NCI-H1105 treated with DMSO at 0.1 percent for 48 hours (cell line): ENCODE measurements at regions not wholly inside any gene's neighbourhood (a gene's known extent, or its start where the extent isn't known, plus 50 kb on each side); places are given as distances from the start of the nearest gene placed in this dataset.
A peak's percentile ranks its signal among the peaks of the same experiment; 100 is the strongest.
"Not testable (repeated sequence)": the region's sequence is repeated elsewhere in the genome, so short reads cannot be mapped to it uniquely, and the experiment has no call there.

Experiments
- DNase-seq: peaks from one replicate; lab custom pipeline; 2025; lab: John Stamatoyannopoulos, UW

- DNase-seq: no peak
These were observed 266.0 kb upstream of the STXBP5 start for GRCh38 chr6:146938266-146938665.

- DNase-seq: not testable (repeated sequence)
These were observed 264.8 kb upstream of the STXBP5 start for GRCh38 chr6:146939456-146939855.

GRCh38 chr6:146943664-146944063, 260.6 kb upstream of the STXBP5 start:
- DNase-seq: no peak

DNA sequence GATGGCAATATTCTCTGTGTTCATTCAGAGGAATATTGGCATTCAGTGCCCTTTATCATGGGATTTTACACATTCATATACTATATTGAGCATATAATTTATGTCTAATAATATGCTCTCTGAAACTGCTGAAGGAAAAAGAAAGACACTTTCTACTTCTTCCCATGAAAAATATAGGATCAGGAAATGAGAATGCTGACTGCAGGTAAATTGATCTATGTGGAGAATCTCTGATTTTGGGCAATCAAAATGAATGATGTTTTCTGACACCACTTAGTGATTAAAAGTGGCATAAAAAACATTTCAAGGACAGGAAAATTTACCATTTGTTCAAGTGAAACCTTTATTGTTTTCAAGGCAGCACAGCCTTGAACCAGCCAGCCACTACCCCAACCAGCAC, 260.1 kb upstream of the STXBP5 start:
- DNase-seq: no peak

DNA sequence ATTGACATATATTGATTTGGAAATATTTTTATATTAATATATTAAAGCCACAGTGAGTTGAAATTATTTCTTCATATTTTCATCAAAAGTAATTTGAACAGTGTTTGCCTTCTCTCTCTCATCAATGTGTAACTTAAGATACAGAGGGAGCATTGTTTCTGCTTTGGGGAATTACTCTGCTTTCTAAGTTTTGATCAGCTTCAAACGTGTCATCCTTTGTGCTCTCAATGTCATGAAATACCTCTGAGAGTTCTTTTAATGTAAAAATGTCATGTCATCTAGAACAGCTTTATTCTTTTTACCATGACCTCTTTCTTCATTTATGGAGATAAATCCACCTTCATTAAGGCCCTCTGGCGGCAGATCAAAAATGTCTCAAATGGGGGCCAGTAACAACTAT, 259.4 kb upstream of the STXBP5 start:
- no peak for DNase-seq

- DNase-seq: no peak
These were observed 257.7 kb upstream of the STXBP5 start for GRCh38 chr6:146946559-146946958.

GRCh38 chr6:146948790-146949342, 255.4 kb upstream of the STXBP5 start:
- no peak for DNase-seq

- DNase-seq: no peak
These were observed 254.8 kb upstream of the STXBP5 start for GRCh38 chr6:146949425-146949824.

GRCh38 chr6:146950351-146950835, 253.8 kb upstream of the STXBP5 start:
- DNase-seq: no peak

DNA sequence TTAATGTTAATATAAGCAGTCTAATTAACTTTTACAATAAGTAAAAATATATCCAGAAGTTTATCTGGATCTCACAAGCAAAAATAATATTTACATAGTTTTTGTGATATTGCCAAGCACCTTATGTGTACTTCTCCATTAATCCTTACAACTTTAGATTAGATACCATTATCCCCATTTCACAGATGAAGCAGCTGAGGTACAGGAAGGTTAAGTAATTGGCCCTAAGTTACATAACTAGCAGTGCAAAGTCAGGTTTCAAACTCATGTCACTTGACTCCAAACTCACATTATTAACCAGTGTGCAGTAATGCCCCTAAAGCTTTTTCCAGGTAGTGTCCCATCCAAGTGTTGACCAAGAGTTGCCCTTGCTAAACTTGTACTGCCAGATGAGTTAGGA, 248.6 kb upstream of the STXBP5 start:
- DNase-seq: no peak

DNA sequence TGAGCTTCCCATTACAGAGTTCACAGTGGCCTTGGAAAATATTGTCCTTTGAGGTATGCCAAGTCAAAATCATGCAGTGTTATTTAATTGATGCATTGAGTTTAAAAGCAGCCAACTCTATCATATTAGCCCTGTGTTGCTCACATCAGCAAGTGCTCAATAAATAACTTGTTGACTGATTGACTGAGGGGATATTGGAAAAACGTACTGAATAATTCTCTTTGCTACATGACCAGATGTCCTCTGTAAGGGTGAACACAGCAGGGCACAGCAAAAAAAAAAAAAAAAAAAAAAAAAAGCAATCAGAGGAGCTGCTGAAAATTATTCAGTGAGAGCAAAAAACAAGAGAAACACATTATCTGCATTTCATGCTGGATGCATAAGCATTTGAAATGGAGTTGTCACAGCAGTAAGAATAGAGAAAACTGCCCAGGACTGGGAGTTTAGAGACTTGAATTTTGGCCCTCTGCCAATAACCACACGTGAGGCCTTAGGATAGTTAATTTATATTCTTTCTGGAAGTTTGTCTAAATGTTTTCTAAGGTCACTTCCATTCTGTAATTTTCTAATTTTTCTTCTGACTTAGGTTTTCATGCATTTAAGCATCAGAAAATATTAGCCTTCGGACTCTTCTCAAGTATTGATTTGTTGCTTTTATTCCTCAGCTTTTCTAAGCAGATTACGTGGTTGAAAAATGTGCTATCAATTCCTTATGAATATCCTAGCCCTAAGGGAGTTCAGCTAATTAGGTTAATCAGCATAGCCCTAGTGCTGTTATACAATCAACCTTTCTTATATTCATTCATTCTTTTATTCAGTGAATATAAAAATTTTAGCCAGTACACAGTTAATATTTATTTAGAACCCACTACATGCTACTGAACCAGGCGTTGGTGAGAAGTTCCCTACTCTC, 246.8 kb upstream of the STXBP5 start:
- DNase-seq: no peak

- no peak for DNase-seq
These were observed 242.4 kb upstream of the STXBP5 start for GRCh38 chr6:146961831-146962230.

- no peak for DNase-seq
These were observed 241.9 kb upstream of the STXBP5 start for GRCh38 chr6:146962329-146962728.

- no peak for DNase-seq
These were observed 239.0 kb upstream of the STXBP5 start for GRCh38 chr6:146965110-146965689.

DNA sequence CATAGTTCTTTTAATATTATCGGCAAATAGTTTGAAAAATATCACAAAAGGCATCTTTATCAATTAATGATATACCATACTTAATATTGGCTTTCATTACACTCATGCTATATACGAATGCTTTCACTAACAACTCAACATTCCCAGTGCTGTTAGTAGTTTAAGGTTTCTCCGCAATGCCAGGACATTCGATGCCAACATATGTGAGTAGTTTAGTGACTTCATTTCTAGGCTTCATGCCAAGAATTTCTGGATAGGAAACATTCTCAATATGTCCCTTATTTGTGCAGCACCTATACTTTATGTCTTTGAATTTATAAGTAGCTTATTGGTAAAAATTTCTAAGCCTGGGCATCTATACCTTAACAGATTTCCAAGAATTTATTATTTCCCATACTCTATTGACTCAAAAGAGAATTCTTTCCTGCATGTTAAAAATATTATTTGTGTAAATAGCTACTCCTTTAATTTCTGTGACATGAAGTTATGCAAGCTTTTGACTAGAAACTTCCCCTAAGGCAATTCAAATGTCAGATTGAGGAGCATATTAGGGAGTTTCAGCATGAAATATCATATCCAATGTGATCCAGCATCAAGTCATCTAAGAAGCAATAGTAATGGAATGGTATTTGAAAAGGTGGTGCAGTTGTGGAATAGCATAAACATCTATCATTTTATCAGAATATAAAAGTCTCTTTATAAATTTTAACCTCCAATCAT, 236.0 kb upstream of the STXBP5 start:
- DNase-seq: peak; percentile 47

DNA sequence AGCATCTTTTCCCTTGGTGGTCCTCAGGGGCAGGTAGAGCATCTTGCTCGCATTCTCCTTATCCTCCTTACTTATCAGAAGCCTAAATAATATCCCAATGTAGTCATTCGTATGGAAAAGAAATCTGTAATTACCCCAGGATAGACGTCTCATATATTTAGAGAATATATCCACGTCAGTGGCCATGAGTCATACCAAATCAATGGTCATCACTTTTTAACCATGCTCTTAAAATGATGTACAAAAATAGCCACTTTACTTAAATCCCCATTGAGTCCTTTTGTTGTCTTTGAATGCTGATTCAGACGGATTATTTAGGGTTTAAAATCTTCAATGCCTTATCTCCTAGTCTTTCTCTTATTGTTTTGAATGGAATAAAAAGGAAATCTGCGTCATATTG, 231.7 kb upstream of the STXBP5 start:
- no peak for DNase-seq

DNA sequence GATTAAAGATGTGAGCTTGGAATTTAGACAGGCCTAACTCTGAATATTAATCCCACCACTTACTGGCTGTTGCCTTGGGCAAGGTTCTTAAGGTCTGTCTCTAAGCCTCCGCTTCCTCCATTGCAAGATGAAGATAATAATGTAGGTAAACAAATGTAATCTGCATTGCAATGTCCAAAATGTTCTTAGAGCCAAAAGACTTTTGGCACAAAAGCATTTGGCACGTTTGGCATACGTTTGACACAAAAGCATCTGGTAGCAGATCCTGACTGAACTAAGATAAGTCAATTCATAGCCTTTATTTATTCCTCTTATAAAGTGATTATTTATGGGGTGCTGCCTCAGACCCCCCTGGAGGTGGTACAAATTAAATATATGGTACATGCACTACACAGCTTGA, 229.9 kb upstream of the STXBP5 start:
- no peak for DNase-seq

- no peak for DNase-seq
These were observed 229.1 kb upstream of the STXBP5 start for GRCh38 chr6:146975093-146975492.

DNA sequence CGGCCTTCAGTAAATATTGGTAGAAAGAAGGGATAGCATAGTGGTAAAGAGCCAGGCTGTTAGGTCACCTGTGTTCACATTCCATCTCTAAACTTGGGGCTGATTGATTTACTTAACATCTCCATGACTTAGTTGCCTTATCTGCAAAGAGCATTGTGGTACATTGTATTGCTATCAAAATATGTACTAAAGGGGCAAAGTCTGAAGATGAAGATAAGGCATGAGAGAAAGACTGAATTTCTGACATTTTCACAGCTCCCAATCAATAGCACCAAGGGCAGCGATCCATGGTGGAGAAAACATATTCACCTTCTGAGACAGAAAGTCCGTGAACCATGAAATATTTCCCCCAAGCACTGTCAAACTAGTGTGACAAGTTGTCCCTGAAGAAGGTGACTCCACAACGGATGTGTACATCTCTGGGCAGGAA, 223.3 kb upstream of the STXBP5 start:
- no peak for DNase-seq

GRCh38 chr6:146981981-146982380, 222.2 kb upstream of the STXBP5 start:
- DNase-seq: no peak

GRCh38 chr6:146984251-146984924, 219.8 kb upstream of the STXBP5 start:
- no peak for DNase-seq

DNA sequence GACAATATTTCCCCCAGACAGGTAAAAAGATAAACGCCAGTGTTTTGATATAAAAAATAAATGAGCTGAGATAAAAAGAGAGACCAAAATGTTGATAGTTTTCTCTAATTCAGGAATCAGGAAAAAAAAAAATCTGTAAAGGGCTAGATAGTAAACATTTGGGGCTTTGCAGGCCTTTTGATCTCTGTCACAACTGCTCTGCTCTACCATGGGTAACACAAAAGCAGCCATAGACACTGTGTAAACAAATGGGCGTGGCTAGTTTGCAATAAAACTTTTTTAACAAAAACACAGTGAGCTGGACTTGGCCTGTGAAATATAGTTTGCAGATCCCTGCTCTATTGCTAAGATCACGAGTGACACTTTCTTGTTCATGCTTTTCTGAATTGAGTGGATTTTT, 219.1 kb upstream of the STXBP5 start:
- peak; percentile 27 for DNase-seq
